IMR-90 (cell line): ENCODE measurements at regions not wholly inside any gene's neighbourhood (a gene's known extent, or its start where the extent isn't known, plus 50 kb on each side); places are given as distances from the start of the nearest gene placed in this dataset.

Source experiments
- ATAC-seq: fragments of 200-7000 bp; cut with Tn5 transposase; 2 replicates; pipeline ENCODE4 v1.9.1; 2020; ENCODE audit warnings: low read depth, mild to moderate bottlenecking, moderate library complexity
- BruUV-seq: library from RNA; stranded (reverse); fragments of 400-500 nt; replicated peaks from 2 replicates; lab custom pipeline; 2021; lab: Mats Ljungman, UMichigan
- CTCF ChIA-PET: fragments of 300-600 bp; formaldehyde crosslinking; extraction: SDS; loops from one replicate; lab custom pipeline; 2021; ENCODE audit warnings: antibody characterized with exemption; lab: Yijun Ruan, JAX
- POLR2A ChIA-PET: fragments of 300-600 bp; sonication (Branson Sonifier 250); formaldehyde crosslinking; loops from one replicate; lab custom pipeline; 2022; ENCODE audit warnings: antibody characterized with exemption; ENCODE audit not compliant: unreplicated experiment; lab: Charles Lee
- DNase-seq: peaks from one replicate; pipeline ENCODE4 v3.0.0; 2013
- H2AFZ ChIP-seq: replicated peaks from 2 replicates; pipeline ENCODE3; 2013; ENCODE audit warnings: low read length, mild to moderate bottlenecking; ENCODE audit not compliant: poor library complexity
- H2AK5ac ChIP-seq: 2 replicates; pipeline ENCODE4 v1.6.1; 2013; ENCODE audit warnings: low read depth, low read length, inconsistent platforms
- H2AK9ac ChIP-seq: replicated peaks from 2 replicates; pipeline ENCODE3; 2013; ENCODE audit warnings: mild to moderate bottlenecking, low read depth, low read length, moderate library complexity; ENCODE audit not compliant: poor library complexity
- H2BK120ac ChIP-seq: 2 replicates; pipeline ENCODE4 v1.6.1; 2013; ENCODE audit warnings: low read depth, low read length, inconsistent platforms
- H2BK15ac ChIP-seq: 3 replicates; pipeline ENCODE4 v1.6.1; 2013; ENCODE audit warnings: low read depth, low read length, inconsistent platforms
- H2BK20ac ChIP-seq: 2 replicates; pipeline ENCODE4 v1.6.1; 2013; ENCODE audit warnings: low read depth, mild to moderate bottlenecking, inconsistent platforms, low read length, moderate library complexity
- H2BK5ac ChIP-seq: 2 replicates; pipeline ENCODE4 v1.6.1; 2013; ENCODE audit warnings: mild to moderate bottlenecking, low read depth, low read length, inconsistent platforms; ENCODE audit not compliant: poor library complexity, severe bottlenecking
- H3K14ac ChIP-seq: replicated peaks from 2 replicates; pipeline ENCODE4 v1.6.1; 2013; ENCODE audit warnings: low read depth, low read length, inconsistent platforms
- H3K18ac ChIP-seq: 2 replicates; pipeline ENCODE4 v1.6.1; 2013; ENCODE audit warnings: low read depth, low read length, control low read depth
- H3K23ac ChIP-seq: 2 replicates; pipeline ENCODE4 v1.6.1; 2013; ENCODE audit warnings: low read depth, low read length, inconsistent platforms
- H3K27ac ChIP-seq: 2 replicates; pipeline ENCODE4 v1.5.1; 2013; ENCODE audit warnings: mild to moderate bottlenecking, control low read depth, low read length; ENCODE audit not compliant: insufficient read depth
- H3K27me3 ChIP-seq: 2 replicates; pipeline ENCODE4 v1.6.1; 2013; ENCODE audit warnings: low read length; ENCODE audit not compliant: control insufficient read depth, insufficient read depth
- H3K36me3 ChIP-seq: 2 replicates; pipeline ENCODE4 v1.6.1; 2013; ENCODE audit warnings: low read length, mixed read lengths; ENCODE audit not compliant: control insufficient read depth, insufficient read depth
- H3K4ac ChIP-seq: 2 replicates; pipeline ENCODE4 v1.6.1; 2013; ENCODE audit warnings: low read depth, low read length, inconsistent platforms
- H3K4me1 ChIP-seq: 2 replicates; pipeline ENCODE4 v1.6.1; 2013; ENCODE audit warnings: low read length, mixed read lengths; ENCODE audit not compliant: control insufficient read depth, insufficient read depth
- H3K4me2 ChIP-seq: 2 replicates; pipeline ENCODE4 v1.6.1; 2013; ENCODE audit warnings: low read depth, mild to moderate bottlenecking, control low read depth, low read length, moderate library complexity
- H3K4me3 ChIP-seq: 2 replicates; pipeline ENCODE4 v1.5.1; 2013; ENCODE audit warnings: low read depth, mild to moderate bottlenecking, control low read depth, low read length, moderate library complexity; ENCODE audit not compliant: insufficient read depth
- H3K56ac ChIP-seq: 2 replicates; pipeline ENCODE4 v1.6.1; 2013; ENCODE audit warnings: low read length, inconsistent platforms; ENCODE audit not compliant: insufficient read depth; ENCODE audit errors: extremely low read depth
- H3K79me1 ChIP-seq, 2 experiments: 2 replicates each; pipeline ENCODE4 v1.6.1; 2013; ENCODE audit warnings: low read length in 2 of 2, inconsistent platforms in 1 of 2, low read depth in 1 of 2
- H3K9ac ChIP-seq: 2 replicates; pipeline ENCODE4 v1.6.1; 2013; ENCODE audit warnings: low read depth, low read length, control low read depth
- H3K9me1 ChIP-seq: 2 replicates; pipeline ENCODE4 v1.6.1; 2013; ENCODE audit warnings: low read length, inconsistent platforms; ENCODE audit not compliant: insufficient read depth
- H3K9me3 ChIP-seq: 2 replicates; pipeline ENCODE4 v1.6.1; 2013; ENCODE audit warnings: low read length; ENCODE audit not compliant: control insufficient read depth, insufficient read depth
- H4K20me1 ChIP-seq: 2 replicates; pipeline ENCODE4 v1.6.1; 2013; ENCODE audit warnings: low read length, inconsistent platforms; ENCODE audit not compliant: insufficient read depth
- H4K5ac ChIP-seq: 2 replicates; pipeline ENCODE4 v1.6.1; 2013; ENCODE audit warnings: mild to moderate bottlenecking, low read depth, low read length, control low read depth
- H4K8ac ChIP-seq, 2 experiments: 2 replicates each; pipeline ENCODE4 v1.6.1; 2013; ENCODE audit warnings: low read depth in 2 of 2, low read length in 2 of 2, control low read depth in 1 of 2, inconsistent platforms in 1 of 2
- H4K91ac ChIP-seq: 2 replicates; pipeline ENCODE4 v1.6.1; 2013; ENCODE audit warnings: low read depth, low read length, inconsistent platforms; ENCODE audit not compliant: insufficient read depth
- BHLHE40 ChIP-seq: fragments of 150-350 bp; IDR thresholded peaks from 2 replicates; pipeline ENCODE4 v1.6.1; 2016; ENCODE audit warnings: mild to moderate bottlenecking, low read depth, low read length
- CTCF ChIP-seq: conservative IDR thresholded peaks from 2 replicates; pipeline ENCODE4 v1.5.1; 2012; ENCODE audit warnings: mild to moderate bottlenecking, low read depth, low read length, improper control_type of control experiment
- MAZ ChIP-seq: IDR thresholded peaks from 2 replicates; pipeline ENCODE4 v1.6.1; 2012; ENCODE audit warnings: low read depth, mild to moderate bottlenecking, low read length, improper control_type of control experiment, moderate library complexity, borderline replicate concordance
- MXI1 ChIP-seq: IDR thresholded peaks from 2 replicates; pipeline ENCODE4 v1.6.1; 2012; ENCODE audit warnings: low read depth, mild to moderate bottlenecking, low read length, moderate library complexity, borderline replicate concordance
- RFX5 ChIP-seq: IDR thresholded peaks from 2 replicates; pipeline ENCODE4 v1.8.0; 2012; ENCODE audit warnings: low read depth, mild to moderate bottlenecking, low read length, moderate library complexity
- WGBS, 2 experiments: methylation state at CpG; one replicate each; pipeline versions ENCODE4 v1.1.5 to v1.1.7; 2013; ENCODE audit warnings: missing lambda C conversion rate in 2 of 2; ENCODE audit not compliant: insufficient read length in 1 of 2; ENCODE audit errors: extremely low coverage in 2 of 2; 5-methylcytosine and 5-hydroxymethylcytosine counted together
- dilution Hi-C: fragments of 300-500 bp; cut with HindIII; formaldehyde crosslinking; loops from one replicate; pipeline ENCODE4 v1.14.3; 2018; ENCODE audit warnings: low sequenced_read_pairs; ENCODE audit not compliant: unreplicated experiment
- in situ Hi-C: fragments of 300-500 bp; cut with MboI; formaldehyde crosslinking; loops from 3 replicates; pipeline ENCODE4 v1.14.3; 2019; ENCODE audit warnings: low sequenced_read_pairs, inconsistent platforms, mixed read lengths
- intact Hi-C: fragments of 100-400 bp; cut with micrococcal nuclease; formaldehyde crosslinking; loops from 2 replicates; pipeline ENCODE4 v1.10.0; 2022

DNA sequence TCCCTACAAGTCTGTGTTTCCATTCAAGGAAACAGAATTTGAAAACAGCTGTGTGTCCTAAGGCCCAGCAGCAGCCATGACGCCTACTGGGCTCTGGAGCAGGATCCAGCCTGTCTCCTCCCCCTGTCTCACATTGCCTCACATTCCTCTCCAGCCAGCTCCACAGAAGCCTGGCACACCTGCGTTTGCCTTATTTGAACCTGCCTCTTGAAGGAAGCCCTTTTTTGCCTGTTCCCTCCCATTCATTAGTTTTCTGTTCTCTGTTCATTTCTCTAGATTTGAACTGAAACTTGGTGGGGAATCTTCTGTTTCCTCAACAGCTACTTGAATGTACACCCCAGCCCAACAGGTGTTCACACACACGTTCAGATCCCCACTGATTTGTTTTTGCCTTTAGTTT, 890.5 kb downstream of the TUSC7 start:
- Histone ChIP-seq H3K27me3 (no peaks in the 10 kb centered on the region), H3K4ac (no peak overlapping the region), H2AK5ac (no peak overlapping the region), H4K5ac (no peak overlapping the region), H4K91ac (no peak overlapping the region), H3K79me1 (no peaks in the 10 kb centered on the region), H2AFZ (no peak overlapping the region), H3K56ac (no peak overlapping the region), H3K4me1 (no peaks in the 10 kb centered on the region), H3K9ac (no peak overlapping the region), H3K27ac (no peak overlapping the region), H2BK5ac (no peak overlapping the region), H4K20me1 (no peaks in the 10 kb centered on the region), H3K4me3 (no peak overlapping the region), H3K9me1 (no peaks in the 10 kb centered on the region), H3K9me3 (no peaks in the 10 kb centered on the region), H3K36me3 (no peaks in the 10 kb centered on the region), H4K8ac (no peak overlapping the region), H2BK15ac (no peak overlapping the region), H2BK20ac (no peak overlapping the region), H3K18ac (no peak overlapping the region), H3K14ac (no peak overlapping the region), H2BK120ac (no peak overlapping the region), H3K4me2 (no peak overlapping the region), H2AK9ac (no peak overlapping the region), H3K23ac (no peak overlapping the region)
- dilution Hi-C loops (no loop called here), in situ Hi-C loops (no loop called here), intact Hi-C loops (no loop called here)
- DNase-seq (no peak), ATAC-seq (no peak)
- no peak for TF ChIP-seq CTCF
- TF ChIP-seq RFX5 = no peak
- TF ChIP-seq BHLHE40 = no peak
- no peak for TF ChIP-seq MAZ
- TF ChIP-seq MXI1 = no peak
- ChIA-PET POLR2A (no interaction called here), CTCF (no interaction called here)
- no CpG with 5 or more reads among the region's 3 CpGs for WGBS, 2 experiments
- no TSS peak for BruUV-seq
